ENCODE measurements at regions not wholly inside any gene's neighbourhood (a gene's known extent, or its start where the extent isn't known, plus 50 kb on each side); places are given as distances from the start of the nearest gene placed in this dataset.

- DNase-seq (ENCODE audit: low spot score): peak; percentile 75
Measured at GRCh38 chr11:115581871-115582639, 77.8 kb upstream of the CADM1 start.

- DNase-seq (ENCODE audit: low spot score): peak; percentile 94
Measured at GRCh38 chr11:115580927-115581680, 76.9 kb upstream of the CADM1 start.

GRCh38 chr11:115580416-115580815 is 76.2 kb upstream of the CADM1 start:
- no peak for DNase-seq (ENCODE audit: low spot score)

- no peak for DNase-seq (ENCODE audit: low spot score)
Measured at GRCh38 chr11:115579181-115579825, 75.1 kb upstream of the CADM1 start.

- DNase-seq (ENCODE audit: low spot score): no peak
Measured at GRCh38 chr11:115578275-115578674, 74.1 kb upstream of the CADM1 start.

GRCh38 chr11:115577701-115578100 is 73.5 kb upstream of the CADM1 start:
- DNase-seq (ENCODE audit: low spot score): no peak

- no peak for DNase-seq (ENCODE audit: low spot score)
Measured at GRCh38 chr11:115576606-115577380, 72.6 kb upstream of the CADM1 start.

GRCh38 chr11:115572551-115572950 is 68.3 kb upstream of the CADM1 start:
- DNase-seq (ENCODE audit: low spot score): no peak

- DNase-seq (ENCODE audit: low spot score): peak; percentile 45
Measured at GRCh38 chr11:115566180-115566764, 62.1 kb upstream of the CADM1 start.

- no peak for DNase-seq (ENCODE audit: low spot score)
Measured at GRCh38 chr11:115564851-115565250, 60.6 kb upstream of the CADM1 start.

- no peak for DNase-seq (ENCODE audit: low spot score)
Measured at GRCh38 chr11:115561116-115561515, 56.9 kb upstream of the CADM1 start.

- no peak for DNase-seq (ENCODE audit: low spot score)
Measured at GRCh38 chr11:115558635-115559034, 54.4 kb upstream of the CADM1 start.

GRCh38 chr11:115557681-115558080 is 53.5 kb upstream of the CADM1 start:
- DNase-seq (ENCODE audit: low spot score): no peak

GRCh38 chr11:115556984-115557383 is 52.8 kb upstream of the CADM1 start:
- DNase-seq (ENCODE audit: low spot score): no peak

GRCh38 chr11:115555336-115556090 is 51.3 kb upstream of the CADM1 start:
- DNase-seq (ENCODE audit: low spot score): no peak

Small RNAs in the stretch of these regions (small RNA-seq; reads per million reads assigned to genes)
- gene AP000770.2: 0 reads per million in 2 experiments
- 0 to 0.08 reads per million in 2 experiments for gene RF01210
- gene RPL12P46: 0 reads per million in 2 experiments
